Globus pallidus (tissue), 1 donor: ENCODE measurements at regions not wholly inside any gene's neighbourhood (a gene's known extent, or its start where the extent isn't known, plus 50 kb on each side); places are given as distances from the start of the nearest gene placed in this dataset.
"Not testable (repeated sequence)": the region's sequence is repeated elsewhere in the genome, so short reads cannot be mapped to it uniquely, and the experiment has no call there.

Experiments used
- DNase-seq: peaks from one replicate; pipeline ENCODE4 v3.0.0-alpha.2; 2015; ENCODE audit warnings: low spot score

GRCh38 chr22:23394525-23395326 lies 185.4 kb downstream of the IGLL1 start:
- DNase-seq = no peak

DNA sequence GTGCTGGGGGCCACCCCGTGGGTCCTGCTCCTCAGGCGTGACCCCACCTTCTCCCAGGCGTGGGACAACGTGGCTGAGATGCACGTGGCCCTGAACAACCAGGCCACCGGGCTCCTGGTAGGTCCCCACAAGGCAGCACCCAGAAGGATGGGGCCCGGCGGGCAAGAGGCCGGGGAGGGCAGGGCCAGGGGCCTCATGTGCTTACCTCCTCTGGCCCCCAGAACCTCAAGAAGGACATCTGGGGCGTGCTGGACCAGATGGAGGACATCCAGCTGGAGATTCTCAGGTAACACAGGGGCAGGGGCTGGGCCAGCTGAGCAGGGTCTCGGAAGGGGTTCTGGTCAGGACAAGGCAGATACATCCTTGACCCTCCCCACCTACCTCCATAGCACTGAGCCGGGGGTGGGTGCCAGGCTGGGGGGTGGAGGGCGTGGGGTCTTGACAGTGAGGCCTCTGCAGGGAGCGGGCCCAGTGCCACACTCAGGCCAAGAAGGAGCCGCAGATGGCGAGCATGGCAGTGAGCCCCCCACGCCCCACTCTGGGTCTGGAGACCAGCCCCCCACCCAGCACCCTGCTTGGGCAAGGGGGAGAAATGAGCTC lies 186.3 kb downstream of the IGLL1 start:
- no peak for DNase-seq

DNA sequence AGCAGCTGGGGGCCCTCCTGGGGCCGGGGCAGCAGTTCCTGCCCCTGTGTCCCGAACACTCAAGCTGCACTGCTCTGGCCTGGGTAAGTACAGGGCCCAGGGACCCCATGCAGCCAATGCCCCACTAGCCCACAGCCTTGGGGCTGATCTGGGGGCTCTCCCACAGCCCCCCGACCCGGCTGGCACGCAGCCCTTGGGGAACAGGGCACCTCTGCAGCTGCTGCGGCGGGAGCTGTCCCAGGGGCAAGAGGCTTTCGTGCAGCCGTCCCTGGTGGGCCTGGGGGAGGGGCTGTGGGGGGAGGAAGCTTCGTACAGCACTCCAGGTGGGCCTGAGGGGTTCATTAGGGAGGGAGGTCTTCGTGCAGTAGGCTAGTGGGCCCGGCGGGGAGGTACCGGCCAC lies 186.9 kb downstream of the IGLL1 start:
- not testable (repeated sequence) for DNase-seq

GRCh38 chr22:23392420-23393121 lies 187.5 kb downstream of the IGLL1 start:
- no peak for DNase-seq

DNA sequence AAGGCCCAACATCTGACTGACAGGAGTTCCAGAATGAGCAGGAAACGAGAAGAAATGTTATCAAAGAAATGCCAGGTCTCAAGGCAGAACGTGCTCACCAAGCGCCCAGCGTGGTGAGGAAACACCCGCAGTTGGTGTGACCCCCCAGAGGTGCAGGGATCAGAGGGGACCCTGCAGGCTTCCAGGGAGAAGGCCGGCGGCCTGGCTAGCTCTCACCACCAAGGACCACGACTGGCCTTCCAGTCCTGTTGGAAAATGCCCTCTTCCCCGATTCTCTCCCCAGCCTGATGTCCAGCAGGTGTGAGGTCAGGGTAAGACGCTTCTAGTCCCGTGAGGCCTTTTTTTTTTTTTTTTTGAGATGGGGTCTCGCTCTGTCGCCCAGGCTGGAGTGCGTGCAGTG lies 189.1 kb downstream of the IGLL1 start:
- no peak for DNase-seq

DNA sequence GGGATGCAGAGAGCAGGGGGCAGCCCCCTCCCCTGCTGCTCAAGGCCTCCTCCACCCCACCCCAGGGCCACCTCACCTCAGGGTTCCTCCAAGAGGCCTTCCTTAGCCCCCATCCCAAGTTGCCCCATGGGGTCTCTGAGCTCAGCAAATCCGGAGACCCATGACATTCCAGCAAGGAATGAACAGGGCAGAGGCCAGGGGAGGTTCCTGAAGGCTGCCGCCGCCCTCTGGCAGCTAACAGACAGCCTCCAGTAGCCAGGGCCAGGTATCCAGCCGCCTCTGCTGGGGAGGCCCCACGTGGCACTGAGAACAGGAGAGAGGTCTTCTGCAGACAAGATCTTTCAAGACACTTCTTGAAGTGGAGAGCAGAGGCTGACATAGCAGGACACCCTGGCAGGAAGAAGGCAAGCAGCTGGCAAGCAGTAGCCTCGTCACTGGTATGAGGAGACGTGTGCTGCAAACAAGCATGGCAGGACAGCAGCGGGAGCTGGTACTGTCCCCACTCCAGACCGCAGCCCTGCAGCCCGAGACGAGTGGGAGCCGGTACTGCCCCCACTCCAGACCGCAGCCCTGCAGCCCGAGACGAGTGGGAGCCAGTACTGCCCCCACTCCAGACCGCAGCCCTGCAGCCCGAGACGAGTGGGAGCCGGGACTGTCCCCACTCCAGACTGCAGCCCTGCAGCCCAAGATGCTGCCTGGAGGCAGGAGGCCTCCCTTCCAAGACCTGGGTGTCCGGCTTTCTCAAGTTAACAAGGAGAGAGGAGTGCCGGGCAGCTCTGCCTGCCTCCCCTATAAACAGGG lies 190.6 kb downstream of the IGLL1 start:
- no peak for DNase-seq

- no peak for DNase-seq
These were observed 191.6 kb downstream of the IGLL1 start for GRCh38 chr22:23388517-23388890.

GRCh38 chr22:23387827-23388516 lies 192.1 kb downstream of the IGLL1 start:
- DNase-seq = no peak

DNA sequence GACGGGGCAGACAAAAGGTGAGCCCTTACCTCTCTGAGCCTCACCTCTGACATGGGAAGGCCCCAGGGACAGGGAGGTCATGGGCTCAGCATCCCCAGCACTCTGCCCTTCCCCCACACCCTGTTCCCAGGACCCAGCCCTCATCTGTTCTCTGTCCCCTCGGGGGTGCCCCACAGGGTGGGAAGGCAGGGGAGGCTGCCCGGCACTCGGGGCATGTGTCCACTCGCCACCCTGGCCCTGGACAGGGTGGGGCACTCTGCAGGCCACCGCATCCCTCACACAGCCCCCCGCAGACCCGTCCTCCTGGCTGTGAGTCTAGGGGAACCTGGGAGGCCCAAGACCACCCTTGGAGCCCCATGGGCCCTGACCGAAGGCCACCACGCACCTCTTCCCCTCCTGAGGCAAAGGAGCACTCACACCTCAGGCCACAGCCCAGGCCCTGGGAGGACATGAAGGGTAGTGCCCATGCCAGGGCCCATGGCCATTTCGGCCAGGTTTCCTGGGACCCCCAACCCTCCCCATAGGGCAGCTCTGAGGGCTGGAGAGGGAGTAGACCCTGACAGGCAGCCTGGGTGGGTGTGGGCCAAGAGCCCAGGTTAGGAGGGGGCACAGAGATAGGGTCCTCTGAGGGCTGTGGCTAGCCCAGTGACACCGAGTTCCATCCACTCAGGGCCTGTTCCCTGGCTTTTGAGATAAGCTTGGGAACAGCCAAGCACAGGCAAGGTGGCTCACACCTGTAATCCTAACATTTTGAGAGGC lies 193.1 kb downstream of the IGLL1 start:
- no peak for DNase-seq

GRCh38 chr22:23385678-23386631 lies 194.1 kb downstream of the IGLL1 start:
- peak; percentile 66 for DNase-seq

GRCh38 chr22:23384923-23385677 lies 195.0 kb downstream of the IGLL1 start:
- DNase-seq = no peak

- DNase-seq = no peak
These were observed 195.7 kb downstream of the IGLL1 start for GRCh38 chr22:23384431-23384830.

- DNase-seq = peak; percentile 33
These were observed 196.4 kb downstream of the IGLL1 start for GRCh38 chr22:23383491-23384361.

DNA sequence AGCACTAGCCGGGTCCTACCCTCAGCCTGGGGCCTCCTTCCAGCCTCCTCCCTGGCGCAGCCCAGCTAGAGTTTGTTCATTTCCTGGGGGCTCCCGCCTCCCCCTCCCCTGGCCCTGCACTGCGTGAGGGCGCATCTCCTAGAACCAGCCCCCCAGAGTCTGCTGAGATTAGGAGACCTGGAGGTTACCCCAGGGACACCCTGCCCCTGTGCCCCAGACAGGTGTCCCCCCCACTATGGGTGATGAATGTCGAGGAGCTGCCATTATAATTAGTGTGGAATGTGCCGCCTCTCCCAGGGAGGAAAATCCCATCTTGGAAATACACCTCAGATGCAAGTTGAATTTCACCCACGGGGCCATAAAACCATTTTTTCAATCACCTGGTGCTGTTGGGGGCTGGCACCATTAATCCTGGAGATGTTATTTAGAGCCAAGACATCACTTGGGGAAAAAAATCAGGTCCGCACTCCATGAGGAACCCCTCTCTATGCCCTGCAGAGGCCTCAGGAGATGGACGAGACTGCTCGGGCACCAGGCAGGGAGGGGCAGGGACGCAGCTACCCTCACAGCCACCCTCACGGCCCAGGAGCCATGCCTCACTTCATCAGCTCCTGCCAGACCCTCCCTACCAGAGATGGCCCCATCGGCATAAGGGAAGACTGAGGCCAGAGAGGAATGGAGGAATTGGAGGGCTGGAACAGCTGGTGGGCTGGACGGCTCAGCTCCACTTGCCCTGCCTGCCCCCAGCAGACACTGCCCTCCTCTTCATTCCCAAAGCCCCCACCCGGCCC lies 197.5 kb downstream of the IGLL1 start:
- no peak for DNase-seq

DNA sequence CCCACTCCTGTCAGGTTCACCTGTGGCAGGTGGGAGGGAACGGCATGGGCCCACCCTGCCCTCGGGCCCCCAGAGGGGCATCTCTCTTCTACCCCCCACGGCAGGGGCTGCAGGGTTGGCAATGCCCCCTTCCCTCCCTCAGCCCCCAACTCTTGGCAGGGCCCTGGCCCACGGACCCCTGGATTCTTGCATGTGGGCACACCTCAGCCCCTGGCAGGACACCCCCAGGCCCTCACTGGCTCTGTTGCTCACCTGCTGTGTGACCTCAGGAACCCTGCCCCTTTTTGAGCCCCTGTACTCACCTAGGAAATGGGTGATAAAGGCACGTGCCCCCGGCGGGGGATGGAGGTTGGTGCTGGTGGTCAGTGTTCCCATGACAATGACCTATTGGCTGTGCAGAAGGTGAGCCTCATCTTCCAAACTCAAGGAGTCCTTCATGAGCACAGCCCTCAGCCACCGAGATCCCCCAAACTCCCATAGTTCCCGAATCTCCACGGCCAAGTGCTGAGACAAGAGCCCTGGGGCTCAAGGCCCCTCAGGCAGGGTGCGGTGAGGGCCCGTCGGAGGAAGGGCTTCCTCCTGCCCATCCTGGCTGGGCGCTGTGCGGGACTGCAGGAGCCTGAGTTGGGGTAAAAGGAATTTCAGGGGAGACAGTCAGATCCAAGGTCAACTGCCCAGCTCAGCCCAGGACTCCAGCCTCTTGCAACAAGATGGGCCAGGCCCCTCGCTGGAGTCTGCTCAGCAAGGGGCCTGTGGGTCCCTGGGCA lies 198.2 kb downstream of the IGLL1 start:
- no peak for DNase-seq

GRCh38 chr22:23380911-23381310 lies 199.2 kb downstream of the IGLL1 start:
- no peak for DNase-seq

- no peak for DNase-seq
These were observed 199.9 kb downstream of the IGLL1 start for GRCh38 chr22:23380230-23380573.
